KMS-11 (cell line): ENCODE measurements at regions not wholly inside any gene's neighbourhood (a gene's known extent, or its start where the extent isn't known, plus 50 kb on each side); places are given as distances from the start of the nearest gene placed in this dataset.
"Not testable (repeated sequence)": the region's sequence is repeated elsewhere in the genome, so short reads cannot be mapped to it uniquely, and the experiment has no call there.

Source experiments
- H2AFZ ChIP-seq: fragments of 200-600 bp; sonication (generic); 2 replicates; pipeline ENCODE4 v1.6.1; 2016; ENCODE audit warnings: antibody characterized with exemption, mixed run types, low read depth
- H3K27ac ChIP-seq: fragments of 200-600 bp; sonication (generic); 2 replicates; pipeline ENCODE4 v1.6.1; 2016; ENCODE audit warnings: mild to moderate bottlenecking, mixed run types
- H3K27me3 ChIP-seq: fragments of 200-600 bp; sonication (generic); 2 replicates; pipeline ENCODE4 v1.6.1; 2017; ENCODE audit warnings: mild to moderate bottlenecking, low read depth, mixed run types, moderate library complexity; ENCODE audit not compliant: insufficient read depth
- H3K36me3 ChIP-seq: fragments of 200-600 bp; sonication (generic); 2 replicates; pipeline ENCODE4 v1.6.1; 2017; ENCODE audit warnings: mild to moderate bottlenecking, mixed run types; ENCODE audit not compliant: insufficient read depth
- H3K4me1 ChIP-seq: fragments of 200-600 bp; sonication (generic); 2 replicates; pipeline ENCODE4 v1.6.1; 2016; ENCODE audit warnings: mild to moderate bottlenecking, low read depth, mixed run types; ENCODE audit not compliant: poor library complexity, severe bottlenecking
- H3K4me2 ChIP-seq: fragments of 200-600 bp; sonication (generic); 2 replicates; pipeline ENCODE4 v1.7.0; 2016; ENCODE audit warnings: mild to moderate bottlenecking, mixed run types
- H3K4me3 ChIP-seq: fragments of 200-600 bp; sonication (generic); IDR thresholded peaks from 2 replicates; pipeline ENCODE4 v1.6.1; 2017; ENCODE audit warnings: low read depth, low read length, mixed read lengths; ENCODE audit not compliant: insufficient read depth
- H3K79me2 ChIP-seq: fragments of 200-600 bp; sonication (generic); 2 replicates; pipeline ENCODE4 v1.6.1; 2016; ENCODE audit warnings: low read depth, mixed run types; ENCODE audit not compliant: insufficient read depth
- H3K9ac ChIP-seq: fragments of 200-600 bp; sonication (generic); 2 replicates; pipeline ENCODE4 v1.6.1; 2016; ENCODE audit warnings: mild to moderate bottlenecking, mixed run types
- H4K20me1 ChIP-seq: fragments of 200-600 bp; sonication (generic); 2 replicates; pipeline ENCODE4 v1.6.1; 2016; ENCODE audit warnings: mild to moderate bottlenecking, mixed run types; ENCODE audit not compliant: insufficient read depth
- CTCF ChIP-seq: fragments of 200-600 bp; sonication (generic); conservative IDR thresholded peaks from 2 replicates; pipeline ENCODE4 v1.6.1; 2017; ENCODE audit warnings: low read depth, mild to moderate bottlenecking, antibody characterized with exemption, low read length, moderate library complexity, mixed read lengths

- Histone ChIP-seq H3K4me1 (no peaks in the 10 kb centered on the region), H3K36me3 (no peaks in the 10 kb centered on the region), H3K27ac (no peak overlapping the region), H4K20me1 (no peaks in the 10 kb centered on the region), H3K4me2 (no peak overlapping the region), H2AFZ (no peak overlapping the region), H3K27me3 (no peaks in the 10 kb centered on the region), H3K79me2 (no peaks in the 10 kb centered on the region), H3K4me3 (no peak overlapping the region), H3K9ac (no peak overlapping the region)
- TF ChIP-seq CTCF: no peak
Measured at GRCh38 chr9:25449503-25449902, 228.7 kb downstream of the TUSC1 start.

- not testable (repeated sequence) for H4K20me1 ChIP-seq, H2AFZ ChIP-seq, H3K4me1 ChIP-seq, H3K4me2 ChIP-seq, H3K79me2 ChIP-seq, H3K4me3 ChIP-seq, H3K27me3 ChIP-seq, H3K27ac ChIP-seq, H3K9ac ChIP-seq, H3K36me3 ChIP-seq
Measured at GRCh38 chr9:25445721-25446120, 232.5 kb downstream of the TUSC1 start.

- Histone ChIP-seq H2AFZ (no peak overlapping the region), H4K20me1 (no peaks in the 10 kb centered on the region), H3K27ac (no peak overlapping the region), H3K36me3 (no peaks in the 10 kb centered on the region), H3K79me2 (no peaks in the 10 kb centered on the region), H3K4me2 (no peak overlapping the region), H3K4me3 (no peak overlapping the region), H3K9ac (no peak overlapping the region), H3K27me3 (no peaks in the 10 kb centered on the region), H3K4me1 (no peaks in the 10 kb centered on the region)
- no peak for TF ChIP-seq CTCF
Measured at GRCh38 chr9:25442526-25442925, 235.7 kb downstream of the TUSC1 start.

GRCh38 chr9:25427898-25428297 is 250.3 kb downstream of the TUSC1 start:
- no peak overlapping the region for H3K27ac ChIP-seq
- H3K9ac ChIP-seq: no peak overlapping the region
- no peak for TF ChIP-seq CTCF
- no peaks in the 10 kb centered on the region for H3K36me3 ChIP-seq
- no peak overlapping the region for H2AFZ ChIP-seq
- H3K27me3 ChIP-seq: no peaks in the 10 kb centered on the region
- no peaks in the 10 kb centered on the region for H3K4me1 ChIP-seq
- no peak overlapping the region for H3K4me3 ChIP-seq
- H3K4me2 ChIP-seq: no peak overlapping the region
- H3K79me2 ChIP-seq: no peaks in the 10 kb centered on the region
- H4K20me1 ChIP-seq: no peaks in the 10 kb centered on the region

- H3K4me3 ChIP-seq: no peak overlapping the region
- H3K27ac ChIP-seq: no peak overlapping the region
- TF ChIP-seq CTCF: no peak
- H4K20me1 ChIP-seq: no peaks in the 10 kb centered on the region
- no peaks in the 10 kb centered on the region for H3K36me3 ChIP-seq
- no peaks in the 10 kb centered on the region for H3K27me3 ChIP-seq
- H2AFZ ChIP-seq: no peak overlapping the region
- no peak overlapping the region for H3K4me2 ChIP-seq
- H3K4me1 ChIP-seq: no peaks in the 10 kb centered on the region
- H3K79me2 ChIP-seq: no peaks in the 10 kb centered on the region
- H3K9ac ChIP-seq: no peak overlapping the region
Measured at GRCh38 chr9:25427290-25427689, 251.0 kb downstream of the TUSC1 start.
